ENCODE measurements at regions not wholly inside any gene's neighbourhood (a gene's known extent, or its start where the extent isn't known, plus 50 kb on each side); places are given as distances from the start of the nearest gene placed in this dataset.
"Not testable (repeated sequence)": the region's sequence is repeated elsewhere in the genome, so short reads cannot be mapped to it uniquely, and the experiment has no call there.

GRCh38 chr1:60850084-60850483 lies 232.3 kb upstream of the NFIA start:
- no peak for DNase-seq (ENCODE audit: low read depth)

GRCh38 chr1:60849401-60849800 lies 233.0 kb upstream of the NFIA start:
- DNase-seq (ENCODE audit: low read depth): no peak

GRCh38 chr1:60848583-60849188 lies 233.7 kb upstream of the NFIA start:
- no peak for DNase-seq (ENCODE audit: low read depth)

GRCh38 chr1:60847855-60848582 lies 234.3 kb upstream of the NFIA start:
- DNase-seq (ENCODE audit: low read depth): no peak

- no peak for DNase-seq (ENCODE audit: low read depth)
Observed at GRCh38 chr1:60847391-60847790, 235.0 kb upstream of the NFIA start.

- DNase-seq (ENCODE audit: low read depth): not testable (repeated sequence)
Observed at GRCh38 chr1:60845659-60846058, 236.7 kb upstream of the NFIA start.

- no peak for DNase-seq (ENCODE audit: low read depth)
Observed at GRCh38 chr1:60842304-60842703, 240.1 kb upstream of the NFIA start.

GRCh38 chr1:60841116-60842046 lies 241.0 kb upstream of the NFIA start:
- no peak for DNase-seq (ENCODE audit: low read depth)

- DNase-seq (ENCODE audit: low read depth): not testable (repeated sequence)
Observed at GRCh38 chr1:60840476-60840875, 241.9 kb upstream of the NFIA start.

GRCh38 chr1:60835649-60836048 lies 246.7 kb upstream of the NFIA start:
- no peak for DNase-seq (ENCODE audit: low read depth)

- DNase-seq (ENCODE audit: low read depth): no peak
Observed at GRCh38 chr1:60833173-60833572, 249.2 kb upstream of the NFIA start.

GRCh38 chr1:60832367-60832766 lies 250.0 kb upstream of the NFIA start:
- no peak for DNase-seq (ENCODE audit: low read depth)

- DNase-seq (ENCODE audit: low read depth): no peak
Observed at GRCh38 chr1:60831780-60832179, 250.6 kb upstream of the NFIA start.

GRCh38 chr1:60828944-60829343 lies 253.4 kb upstream of the NFIA start:
- no peak for DNase-seq (ENCODE audit: low read depth)

GRCh38 chr1:60826320-60827094 lies 255.9 kb upstream of the NFIA start:
- no peak for DNase-seq (ENCODE audit: low read depth)

- no peak for DNase-seq (ENCODE audit: low read depth)
Observed at GRCh38 chr1:60825593-60825992, 256.8 kb upstream of the NFIA start.

- no peak for DNase-seq (ENCODE audit: low read depth)
Observed at GRCh38 chr1:60823151-60823550, 259.2 kb upstream of the NFIA start.

- no peak for DNase-seq (ENCODE audit: low read depth)
Observed at GRCh38 chr1:60822252-60822651, 260.1 kb upstream of the NFIA start.

- DNase-seq (ENCODE audit: low read depth): no peak
Observed at GRCh38 chr1:60821156-60821555, 261.2 kb upstream of the NFIA start.

GRCh38 chr1:60818969-60819701 lies 263.2 kb upstream of the NFIA start:
- no peak for DNase-seq (ENCODE audit: low read depth)

GRCh38 chr1:60813071-60813470 lies 269.3 kb upstream of the NFIA start:
- DNase-seq (ENCODE audit: low read depth): no peak

All from stimulated activated CD8-positive, alpha-beta memory T cell treated with anti-CD3 and anti-CD28 coated beads, Interleukin-4, amount 100 ng/mL, for 24 hours (primary cell).